Caki2 (cell line): ENCODE measurements at regions not wholly inside any gene's neighbourhood (a gene's known extent, or its start where the extent isn't known, plus 50 kb on each side); places are given as distances from the start of the nearest gene placed in this dataset.
"Not testable (repeated sequence)": the region's sequence is repeated elsewhere in the genome, so short reads cannot be mapped to it uniquely, and the experiment has no call there.

ENCODE experiments used
- DNase-seq: peaks from one replicate; pipeline ENCODE4 v3.0.0-alpha.2; 2015; ENCODE audit warnings: low read depth
- in situ Hi-C: cut with HindIII; loops from 2 replicates; pipeline ENCODE4 v1.10.0; 2016; ENCODE audit warnings: low sequenced_read_pairs, low pct_unique_long_range_greater_than_20kb, mixed read lengths

DNA sequence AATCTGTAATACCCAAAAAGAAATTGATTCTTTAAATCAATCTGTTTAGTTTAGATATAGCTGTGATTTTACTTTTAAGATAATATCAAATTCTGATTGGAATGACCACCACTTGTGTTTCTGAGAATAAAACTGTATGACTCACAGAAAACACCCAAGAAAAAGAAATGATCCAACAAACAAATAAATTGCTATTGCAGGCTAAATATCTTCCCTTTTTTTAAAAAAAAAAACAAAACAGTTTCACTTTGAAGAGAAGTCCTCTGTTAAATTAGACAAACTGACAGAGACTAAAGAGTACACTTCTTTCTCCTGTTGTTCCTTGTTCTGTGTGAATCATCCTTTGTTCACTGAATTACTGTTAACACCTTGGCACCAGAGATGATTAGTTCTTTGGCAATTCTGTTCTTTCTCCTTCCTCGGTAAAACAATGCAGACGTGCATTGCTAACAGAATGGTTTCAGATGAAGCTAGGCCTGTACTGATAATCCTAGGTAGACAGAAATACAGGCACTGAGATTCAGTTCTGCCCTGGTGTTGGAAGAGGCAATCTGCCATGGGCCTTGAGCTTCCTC, 895.2 kb upstream of the CITED2 start:
- in situ Hi-C loops: no loop called here
- DNase-seq: no peak

DNA sequence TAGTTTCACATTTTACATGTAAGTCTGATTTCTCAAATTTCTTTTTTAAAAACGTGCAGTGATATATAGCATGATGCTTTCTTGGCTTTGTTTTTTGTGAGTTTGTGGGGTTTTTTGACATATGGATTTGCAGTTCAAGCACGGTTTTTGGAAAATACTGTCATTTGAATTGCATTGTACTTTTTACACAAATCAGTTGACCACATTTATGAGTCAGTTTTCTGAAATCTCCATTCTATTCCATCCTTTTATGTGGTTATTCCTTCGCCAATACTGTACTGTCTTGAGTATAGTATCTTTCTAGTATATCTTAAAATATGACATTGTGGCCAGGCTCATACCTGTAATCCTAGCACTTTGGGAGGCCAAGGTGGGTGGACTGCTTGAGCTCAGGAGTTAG, 890.0 kb upstream of the CITED2 start:
- DNase-seq: no peak

DNA sequence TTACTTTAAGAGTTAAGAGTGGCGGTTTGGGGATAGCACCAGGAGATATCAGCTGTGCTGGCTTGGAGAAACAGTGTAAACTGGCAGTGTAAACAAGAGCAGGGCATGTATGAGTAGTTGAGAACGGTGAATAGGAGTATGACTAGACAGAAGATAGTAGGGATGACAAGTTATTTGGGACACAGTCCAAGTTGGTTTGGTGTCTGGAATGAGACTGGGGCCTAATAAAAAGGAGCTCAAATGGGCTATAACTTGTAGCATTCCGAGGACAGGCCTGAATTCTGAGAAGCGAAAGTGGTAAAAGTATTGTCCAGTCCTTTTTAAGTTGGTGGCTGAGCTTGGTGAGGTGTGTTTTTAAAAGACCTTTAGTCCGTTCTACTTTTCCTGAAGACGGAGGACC, 883.9 kb upstream of the CITED2 start:
- DNase-seq: not testable (repeated sequence)

More for the DNA sequence above, 890.0 kb upstream of the CITED2 start:
- in situ Hi-C loops: no loop called here

GRCh38 chr6:140256248-140256647, 881.8 kb upstream of the CITED2 start:
- in situ Hi-C loops: no loop called here
- no peak for DNase-seq

More for the DNA sequence above, 883.9 kb upstream of the CITED2 start:
- in situ Hi-C loops: not testable (repeated sequence)

DNA sequence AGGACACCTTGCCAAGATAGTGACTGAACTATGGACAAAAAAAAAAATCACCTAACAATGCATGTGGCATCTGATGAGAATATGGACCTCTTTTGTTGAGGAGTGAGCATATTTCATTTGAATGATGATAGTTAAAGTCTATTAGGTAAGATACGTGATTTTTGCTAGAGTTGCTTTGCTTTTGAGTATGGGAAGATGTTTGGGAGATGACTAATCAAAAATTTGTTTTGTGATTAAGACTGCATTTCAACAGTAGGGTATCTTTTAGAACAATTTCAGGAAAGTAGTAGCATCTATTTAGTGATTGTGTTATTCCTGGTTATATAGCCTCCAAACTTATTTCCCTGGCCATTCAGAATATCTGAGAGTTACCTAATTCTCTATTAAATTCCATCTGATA, 878.6 kb upstream of the CITED2 start:
- in situ Hi-C loops: no loop called here
- DNase-seq: no peak

DNA sequence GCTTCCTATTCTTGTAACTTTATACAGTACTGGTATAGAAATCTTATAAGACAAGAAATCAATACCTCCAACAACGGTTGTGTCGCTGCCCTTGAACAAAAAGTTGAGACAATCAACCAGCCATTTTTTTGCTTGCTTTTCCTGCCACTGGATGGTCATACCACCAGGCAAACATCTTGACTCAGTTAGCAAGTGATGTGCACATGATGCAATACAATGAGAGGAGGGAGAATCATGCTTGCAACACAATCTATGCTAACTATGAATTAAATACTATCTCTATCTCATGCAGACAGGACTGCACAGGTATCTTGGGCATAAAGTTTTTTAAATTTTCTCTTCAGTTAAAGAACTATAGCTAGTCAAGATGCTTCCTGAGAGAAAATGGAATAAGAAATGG, 877.7 kb upstream of the CITED2 start:
- in situ Hi-C loops: no loop called here
- no peak for DNase-seq

- in situ Hi-C loops: no loop called here
- DNase-seq: no peak
Measured at GRCh38 chr6:140245296-140246040, 871.0 kb upstream of the CITED2 start.

DNA sequence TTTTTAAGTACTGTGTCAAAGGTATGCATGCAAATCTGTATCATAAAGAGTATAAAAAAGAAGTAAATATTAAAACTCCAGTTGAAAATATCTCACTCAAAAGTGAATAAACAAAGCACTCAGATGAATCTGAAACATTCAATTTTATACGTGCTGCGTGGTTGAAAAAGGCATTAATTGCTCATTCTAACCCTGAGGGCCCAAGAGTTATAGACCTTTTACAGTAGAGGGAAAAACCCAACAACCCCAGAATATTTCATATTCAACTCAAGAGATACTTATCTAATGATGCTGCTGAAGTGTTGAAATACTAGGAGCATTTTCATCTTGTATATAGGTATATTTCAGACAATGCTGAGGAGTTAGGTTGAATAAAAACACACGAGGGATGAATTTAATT, 862.8 kb upstream of the CITED2 start:
- DNase-seq: no peak
- in situ Hi-C loops: no loop called here

DNA sequence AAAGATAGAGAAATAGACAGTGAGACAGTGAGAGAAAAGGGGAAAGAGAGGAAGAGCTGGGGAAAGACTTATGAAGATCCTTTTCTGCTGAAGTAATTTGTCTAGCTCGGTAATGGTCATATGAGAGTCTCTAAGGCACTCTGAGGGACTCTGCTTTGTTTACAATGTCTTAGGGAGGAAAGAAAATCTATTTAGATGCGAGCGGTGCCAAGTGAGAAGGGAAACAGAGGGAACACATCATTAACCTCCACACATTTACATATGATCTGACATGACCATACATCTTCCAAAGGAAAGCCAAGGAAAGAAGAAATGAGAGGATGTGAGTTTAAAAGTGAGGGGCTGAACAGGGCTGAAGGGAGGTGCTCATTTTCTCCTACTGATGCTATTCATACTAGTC, 862.3 kb upstream of the CITED2 start:
- DNase-seq: no peak
- in situ Hi-C loops: no loop called here

DNA sequence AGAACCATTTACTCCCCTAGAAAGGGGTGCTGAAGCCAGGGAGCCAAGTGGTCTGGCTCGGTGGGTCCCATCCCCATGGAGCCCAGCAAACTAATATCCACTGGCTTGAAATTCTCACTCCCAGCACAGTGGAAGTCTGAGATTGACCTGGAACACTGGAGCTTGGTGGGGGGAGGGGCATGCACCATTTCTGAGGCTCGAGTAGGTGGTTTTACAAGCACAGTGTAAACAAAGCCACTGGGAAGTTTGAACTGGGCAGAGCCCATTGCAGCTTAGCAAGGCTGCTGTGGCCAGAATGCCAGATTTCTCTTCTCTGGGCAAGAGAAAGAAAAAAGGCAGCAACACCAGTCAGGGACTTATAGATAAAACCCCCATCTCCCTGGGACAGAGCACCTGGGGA, 855.8 kb upstream of the CITED2 start:
- in situ Hi-C loops: no loop called here

GRCh38 chr6:140228491-140228890, 854.0 kb upstream of the CITED2 start:
- in situ Hi-C loops: no loop called here
- DNase-seq: no peak

More for the DNA sequence above, 855.8 kb upstream of the CITED2 start:
- no peak for DNase-seq

- no peak for DNase-seq
- in situ Hi-C loops: no loop called here
Measured at GRCh38 chr6:140226637-140227036, 852.2 kb upstream of the CITED2 start.

- DNase-seq: no peak
- in situ Hi-C loops: no loop called here
Measured at GRCh38 chr6:140225701-140226436, 851.4 kb upstream of the CITED2 start.

GRCh38 chr6:140217283-140217682, 842.8 kb upstream of the CITED2 start:
- no peak for DNase-seq
- in situ Hi-C loops: no loop called here

GRCh38 chr6:140209775-140210174, 835.3 kb upstream of the CITED2 start:
- in situ Hi-C loops: no loop called here
- no peak for DNase-seq

DNA sequence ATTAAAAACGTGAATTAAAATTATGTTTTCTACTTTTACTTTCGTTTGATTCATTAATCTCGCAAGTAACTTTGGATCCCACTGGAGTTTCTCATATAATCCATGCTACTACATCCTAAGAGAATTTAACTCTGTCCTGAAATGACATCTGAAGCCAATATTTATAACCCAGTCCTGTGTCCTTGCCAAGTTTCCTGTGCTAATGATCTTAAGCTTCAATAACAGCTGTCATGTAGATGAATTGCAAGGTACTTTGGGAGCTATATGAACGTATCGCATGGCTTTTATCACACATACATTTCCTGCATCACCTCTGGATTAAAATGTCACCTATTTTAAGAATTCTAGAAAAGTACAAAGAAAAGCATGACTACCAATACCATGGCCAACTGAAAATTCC, 833.8 kb upstream of the CITED2 start:
- in situ Hi-C loops: no loop called here
- DNase-seq: no peak

GRCh38 chr6:140205795-140206593, 831.5 kb upstream of the CITED2 start:
- DNase-seq: no peak

GRCh38 chr6:140204154-140204553, 829.7 kb upstream of the CITED2 start:
- no peak for DNase-seq
- in situ Hi-C loops: no loop called here

More at GRCh38 chr6:140205795-140206593, 831.5 kb upstream of the CITED2 start:
- in situ Hi-C loops: no loop called here
